ENCODE measurements at regions not wholly inside any gene's neighbourhood (a gene's known extent, or its start where the extent isn't known, plus 50 kb on each side); places are given as distances from the start of the nearest gene placed in this dataset.

DNA sequence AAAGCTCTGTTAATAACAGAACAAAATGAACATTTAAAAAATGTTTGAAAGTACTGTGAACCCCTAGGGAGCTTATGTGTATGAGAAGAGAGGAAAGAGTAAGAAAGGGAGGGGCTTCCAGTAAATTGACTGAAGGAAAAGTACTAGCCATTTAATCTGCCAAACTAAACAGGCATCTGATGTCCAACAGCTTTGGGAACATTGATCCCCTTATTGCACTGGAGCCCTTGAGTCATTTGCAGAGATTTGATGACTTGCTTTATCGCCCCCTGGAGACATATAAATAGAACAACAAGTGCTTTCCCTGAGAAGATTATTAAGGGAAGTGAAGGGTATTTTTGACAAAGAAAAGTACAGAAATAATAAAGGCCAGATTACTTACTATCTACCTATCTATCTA lies 319.3 kb upstream of the NOVA1 start:
- intact Hi-C loops (cut with micrococcal nuclease): no loop called here
- Mint-ChIP-seq H3K36me3 (ENCODE audit: low read depth) (no peaks in the 10 kb centered on the region), H3K27ac (no peak overlapping the region), H3K9me3 (peaks cover 17% of the 10 kb centered on the region), H3K27me3 (no peaks in the 10 kb centered on the region), H3K4me1 (ENCODE audit: low read depth) (no peaks in the 10 kb centered on the region), H3K4me3 (no peak overlapping the region)
- CTCF ChIA-PET: interaction anchor here (0.7 kb wide), 1 partner anchor 55 kb away, joined by 3 read pairs; no protein-coding TSS in a partner anchor
- TF ChIP-seq, protein P1, sequence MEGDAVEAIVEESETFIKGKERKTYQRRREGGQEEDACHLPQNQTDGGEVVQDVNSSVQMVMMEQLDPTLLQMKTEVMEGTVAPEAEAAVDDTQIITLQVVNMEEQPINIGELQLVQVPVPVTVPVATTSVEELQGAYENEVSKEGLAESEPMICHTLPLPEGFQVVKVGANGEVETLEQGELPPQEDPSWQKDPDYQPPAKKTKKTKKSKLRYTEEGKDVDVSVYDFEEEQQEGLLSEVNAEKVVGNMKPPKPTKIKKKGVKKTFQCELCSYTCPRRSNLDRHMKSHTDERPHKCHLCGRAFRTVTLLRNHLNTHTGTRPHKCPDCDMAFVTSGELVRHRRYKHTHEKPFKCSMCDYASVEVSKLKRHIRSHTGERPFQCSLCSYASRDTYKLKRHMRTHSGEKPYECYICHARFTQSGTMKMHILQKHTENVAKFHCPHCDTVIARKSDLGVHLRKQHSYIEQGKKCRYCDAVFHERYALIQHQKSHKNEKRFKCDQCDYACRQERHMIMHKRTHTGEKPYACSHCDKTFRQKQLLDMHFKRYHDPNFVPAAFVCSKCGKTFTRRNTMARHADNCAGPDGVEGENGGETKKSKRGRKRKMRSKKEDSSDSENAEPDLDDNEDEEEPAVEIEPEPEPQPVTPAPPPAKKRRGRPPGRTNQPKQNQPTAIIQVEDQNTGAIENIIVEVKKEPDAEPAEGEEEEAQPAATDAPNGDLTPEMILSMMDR (IDR thresholded peaks at IDR 0.05): no peak
- no peak for ATAC-seq
- no peak for DNase-seq
- POLR2A ChIA-PET: no interaction called here

DNA sequence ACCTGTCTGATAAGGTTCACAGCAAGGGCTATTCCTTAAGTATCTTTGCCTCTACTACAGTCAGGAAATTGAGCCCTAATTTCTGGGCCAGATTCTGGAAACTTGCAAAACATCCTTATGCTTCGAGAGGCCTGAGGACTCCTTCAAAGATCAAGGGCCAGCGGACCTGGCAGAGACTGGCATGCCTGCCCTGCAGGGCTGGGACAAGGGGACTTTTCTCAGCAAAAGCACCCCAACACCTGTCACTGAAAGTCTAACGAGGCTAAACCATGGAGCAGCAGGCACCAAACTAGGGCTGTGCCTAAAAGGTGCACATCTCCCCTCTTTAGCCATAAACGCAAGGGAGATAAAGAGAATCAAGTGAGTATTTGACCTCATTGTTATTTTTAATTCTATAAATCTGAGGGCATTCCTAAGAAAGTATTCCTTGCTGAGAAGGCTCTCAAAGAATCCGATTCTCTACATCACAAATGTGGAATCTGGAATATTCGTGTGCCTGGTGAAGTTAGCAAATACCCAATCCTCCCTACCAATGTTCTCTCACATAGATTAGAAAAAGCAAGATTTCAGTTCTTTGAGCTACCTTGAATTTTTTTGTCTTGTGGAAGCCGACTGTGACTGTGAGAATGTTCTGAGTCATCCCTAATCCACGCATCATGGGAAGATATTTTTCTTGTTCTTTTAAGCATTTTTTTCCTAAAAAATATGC lies 328.2 kb upstream of the NOVA1 start:
- Mint-ChIP-seq H3K4me1 (ENCODE audit: low read depth) (no peaks in the 10 kb centered on the region), H3K9me3 (peaks cover 16% of the 10 kb centered on the region), H3K27ac (no peak overlapping the region), H3K36me3 (ENCODE audit: low read depth) (no peaks in the 10 kb centered on the region), H3K4me3 (no peak overlapping the region), H3K27me3 (no peaks in the 10 kb centered on the region)
- no peak for DNase-seq
- CTCF ChIA-PET: no interaction called here
- intact Hi-C loops (cut with micrococcal nuclease): no loop called here
- TF ChIP-seq, protein P1 (IDR thresholded peaks at IDR 0.05): no peak
- POLR2A ChIA-PET: no interaction called here
- no peak for ATAC-seq

DNA sequence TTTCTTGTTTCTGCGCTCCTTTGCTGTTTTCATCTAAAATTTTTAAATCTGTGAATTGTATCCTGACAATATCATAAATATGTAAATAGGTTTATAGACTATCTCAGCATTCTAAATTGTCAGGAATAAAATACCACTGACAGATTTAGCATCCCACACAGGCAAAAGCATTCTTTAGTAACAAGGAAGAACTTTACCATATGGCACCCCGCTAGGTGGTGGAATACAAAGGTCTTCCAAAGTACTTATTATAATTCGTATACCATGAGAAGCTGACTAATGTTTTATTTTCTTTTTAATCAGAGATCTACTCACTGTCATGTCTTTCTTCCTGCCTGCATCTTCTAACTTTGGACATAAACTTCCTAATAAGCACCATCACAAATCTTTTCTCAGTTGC lies 328.8 kb upstream of the NOVA1 start:
- intact Hi-C loops (cut with micrococcal nuclease): no loop called here
- Mint-ChIP-seq H3K27ac (no peak overlapping the region), H3K36me3 (ENCODE audit: low read depth) (no peaks in the 10 kb centered on the region), H3K9me3 (peaks cover 12% of the 10 kb centered on the region), H3K27me3 (no peaks in the 10 kb centered on the region), H3K4me1 (ENCODE audit: low read depth) (no peaks in the 10 kb centered on the region), H3K4me3 (no peak overlapping the region)
- CTCF ChIA-PET: no interaction called here
- POLR2A ChIA-PET: no interaction called here
- ATAC-seq: no peak
- TF ChIP-seq, protein P1 (IDR thresholded peaks at IDR 0.05): no peak
- DNase-seq: no peak

DNA sequence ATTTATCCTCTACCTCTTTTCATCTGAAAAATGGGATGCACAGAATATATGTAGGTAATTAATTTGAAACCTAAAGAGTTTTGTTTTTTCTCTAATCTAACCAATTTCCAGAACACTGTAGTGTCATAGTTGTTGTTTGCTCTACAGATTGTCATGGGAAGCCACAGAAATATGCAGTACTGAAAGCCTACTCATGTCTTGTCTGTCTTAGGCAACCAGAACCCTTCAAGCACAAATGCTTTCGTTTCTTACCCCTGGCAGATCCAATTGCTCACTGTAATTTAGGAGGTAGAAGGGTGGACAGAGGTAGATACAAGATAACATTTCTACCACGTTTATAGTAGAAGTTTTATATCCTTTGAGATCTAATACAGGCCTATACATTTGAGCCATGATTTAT lies 330.2 kb upstream of the NOVA1 start:
- TF ChIP-seq, protein P1 (IDR thresholded peaks at IDR 0.05): no peak
- Mint-ChIP-seq H3K4me1 (ENCODE audit: low read depth) (no peaks in the 10 kb centered on the region), H3K4me3 (no peak overlapping the region), H3K9me3 (peaks cover 15% of the 10 kb centered on the region), H3K27me3 (no peaks in the 10 kb centered on the region), H3K27ac (no peak overlapping the region), H3K36me3 (ENCODE audit: low read depth) (no peaks in the 10 kb centered on the region)
- intact Hi-C loops (cut with micrococcal nuclease): no loop called here
- ChIA-PET POLR2A (no interaction called here), CTCF (no interaction called here)
- DNase-seq (no peak), ATAC-seq (no peak)

DNA sequence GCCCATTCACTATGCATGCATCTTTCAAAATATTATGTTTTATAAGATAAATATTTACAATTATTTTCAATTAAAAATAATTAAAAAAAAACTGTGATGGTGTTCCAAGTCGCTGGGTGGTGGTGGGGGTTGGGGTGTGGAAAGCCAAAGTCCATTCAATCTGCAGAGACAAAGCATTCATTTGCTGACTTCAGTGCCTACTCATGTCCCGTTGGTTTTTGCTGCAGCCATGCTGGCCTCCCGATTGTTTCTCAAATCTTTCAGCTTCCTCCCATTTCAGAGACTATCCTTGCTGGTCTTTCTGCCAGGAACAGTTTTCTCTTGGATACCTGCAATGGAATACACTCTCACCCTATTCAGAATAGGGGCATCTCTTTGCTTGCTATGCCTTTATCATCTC lies 331.5 kb upstream of the NOVA1 start:
- DNase-seq (no peak), ATAC-seq (no peak)
- H3K36me3 Mint-ChIP-seq (ENCODE audit: low read depth): no peaks in the 10 kb centered on the region
- ChIA-PET CTCF (no interaction called here), POLR2A (no interaction called here)
- TF ChIP-seq, protein P1 (IDR thresholded peaks at IDR 0.05): no peak
- H3K27me3 Mint-ChIP-seq: no peaks in the 10 kb centered on the region
- H3K9me3 Mint-ChIP-seq: peaks cover 16% of the 10 kb centered on the region
- H3K27ac Mint-ChIP-seq: no peak overlapping the region
- no peaks in the 10 kb centered on the region for H3K4me1 Mint-ChIP-seq (ENCODE audit: low read depth)
- H3K4me3 Mint-ChIP-seq: no peak overlapping the region
- intact Hi-C loops (cut with micrococcal nuclease): no loop called here

Data from activated CD8-positive, alpha-beta T cell treated with anti-CD3 and anti-CD28 coated beads for 36 hours (primary cell).